Hepatocyte (in vitro differentiated cells): ENCODE measurements at regions not wholly inside any gene's neighbourhood (a gene's known extent, or its start where the extent isn't known, plus 50 kb on each side); places are given as distances from the start of the nearest gene placed in this dataset.

Experiments
- EZH2 ChIP-seq: fragments of 200-600 bp; sonication (generic); IDR thresholded peaks from 2 replicates; pipeline ENCODE4 v1.6.1; 2016; ENCODE audit warnings: antibody characterized with exemption, mild to moderate bottlenecking, borderline replicate concordance
- EZH2phosphoT487 ChIP-seq: fragments of 200-600 bp; sonication (generic); IDR thresholded peaks from one replicate; pipeline ENCODE4 v1.6.1; 2018; ENCODE audit warnings: antibody characterized with exemption, mild to moderate bottlenecking, low read depth, moderate library complexity; ENCODE audit not compliant: unreplicated experiment, severe bottlenecking
- TF ChIP-seq, protein P1 (sequence below): fragments of 200-600 bp; sonication (generic); IDR thresholded peaks from 2 replicates; pipeline ENCODE4 v1.5.1; 2016; ENCODE audit warnings: antibody characterized with exemption, mild to moderate bottlenecking; ENCODE audit not compliant: poor library complexity

DNA sequence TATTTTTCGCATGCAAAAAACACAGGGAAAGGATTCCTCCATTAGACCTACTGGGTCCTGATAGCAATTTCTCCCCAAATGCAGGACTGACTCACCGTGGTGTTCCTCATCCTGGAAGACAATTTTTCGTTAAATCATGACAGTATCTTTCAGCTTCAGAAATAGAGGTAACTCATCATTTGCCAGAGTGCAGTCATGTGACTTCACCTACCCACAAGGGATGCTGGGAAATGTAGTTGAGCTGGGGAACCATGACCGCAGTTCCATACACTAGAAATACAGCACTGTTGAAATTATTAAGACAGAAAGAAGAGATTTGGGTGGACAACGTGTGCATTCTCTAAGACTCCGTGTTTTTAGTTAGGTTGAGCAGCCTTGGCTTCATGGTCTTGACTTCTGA lies 269.5 kb upstream of the USP9Y start:
- TF ChIP-seq, protein P1, sequence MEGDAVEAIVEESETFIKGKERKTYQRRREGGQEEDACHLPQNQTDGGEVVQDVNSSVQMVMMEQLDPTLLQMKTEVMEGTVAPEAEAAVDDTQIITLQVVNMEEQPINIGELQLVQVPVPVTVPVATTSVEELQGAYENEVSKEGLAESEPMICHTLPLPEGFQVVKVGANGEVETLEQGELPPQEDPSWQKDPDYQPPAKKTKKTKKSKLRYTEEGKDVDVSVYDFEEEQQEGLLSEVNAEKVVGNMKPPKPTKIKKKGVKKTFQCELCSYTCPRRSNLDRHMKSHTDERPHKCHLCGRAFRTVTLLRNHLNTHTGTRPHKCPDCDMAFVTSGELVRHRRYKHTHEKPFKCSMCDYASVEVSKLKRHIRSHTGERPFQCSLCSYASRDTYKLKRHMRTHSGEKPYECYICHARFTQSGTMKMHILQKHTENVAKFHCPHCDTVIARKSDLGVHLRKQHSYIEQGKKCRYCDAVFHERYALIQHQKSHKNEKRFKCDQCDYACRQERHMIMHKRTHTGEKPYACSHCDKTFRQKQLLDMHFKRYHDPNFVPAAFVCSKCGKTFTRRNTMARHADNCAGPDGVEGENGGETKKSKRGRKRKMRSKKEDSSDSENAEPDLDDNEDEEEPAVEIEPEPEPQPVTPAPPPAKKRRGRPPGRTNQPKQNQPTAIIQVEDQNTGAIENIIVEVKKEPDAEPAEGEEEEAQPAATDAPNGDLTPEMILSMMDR = no peak
- TF ChIP-seq EZH2 = no peak
- TF ChIP-seq EZH2phosphoT487 = no peak
